ENCODE measurements at regions not wholly inside any gene's neighbourhood (a gene's known extent, or its start where the extent isn't known, plus 50 kb on each side); places are given as distances from the start of the nearest gene placed in this dataset.

- Histone ChIP-seq H3K9ac (ENCODE audit: insufficient read length, low read depth) (no peak overlapping the region), H3K4me1 (ENCODE audit: insufficient read depth, insufficient read length) (no peaks in the 10 kb centered on the region), H3K4me3 (ENCODE audit: insufficient read length, low read depth) (no peak overlapping the region), H3K27me3 (ENCODE audit: insufficient read depth, insufficient read length) (peaks cover 3% of the 10 kb centered on the region), H3K9me3 (ENCODE audit: insufficient read depth, low read length) (no peaks in the 10 kb centered on the region; the same call in 1 of the 2 replicates), H3K36me3 (ENCODE audit: insufficient read depth, insufficient read length, low read length) (no peaks in the 10 kb centered on the region)
- TF ChIP-seq ZNF274 (IDR thresholded peaks at IDR 0.05; ENCODE audit: low read depth, low read length): no peak
- TF ChIP-seq SUZ12 (IDR thresholded peaks at IDR 0.05; ENCODE audit: extremely low read depth, insufficient read depth, insufficient read length): no peak
- TF ChIP-seq YY1 (IDR thresholded peaks at IDR 0.05; ENCODE audit: insufficient read depth, insufficient read length): no peak
- no peak for DNase-seq (ENCODE audit: low read depth, low spot score)
Observed at GRCh38 chr9:90128587-90129190, 513.9 kb downstream of the DIRAS2 start.

- Histone ChIP-seq H3K4me3 (ENCODE audit: insufficient read length, low read depth) (no peak overlapping the region), H3K9ac (ENCODE audit: insufficient read length, low read depth) (no peak overlapping the region), H3K9me3 (ENCODE audit: insufficient read depth, low read length) (no peaks in the 10 kb centered on the region), H3K27me3 (ENCODE audit: insufficient read depth, insufficient read length) (peaks cover 3% of the 10 kb centered on the region), H3K4me1 (ENCODE audit: insufficient read depth, insufficient read length) (no peaks in the 10 kb centered on the region), H3K36me3 (ENCODE audit: insufficient read depth, insufficient read length, low read length) (no peaks in the 10 kb centered on the region)
- TF ChIP-seq SUZ12 (IDR thresholded peaks at IDR 0.05; ENCODE audit: extremely low read depth, insufficient read depth, insufficient read length): no peak
- no peak for TF ChIP-seq ZNF274 (IDR thresholded peaks at IDR 0.05; ENCODE audit: low read depth, low read length)
- TF ChIP-seq YY1 (IDR thresholded peaks at IDR 0.05; ENCODE audit: insufficient read depth, insufficient read length): no peak
- no peak for DNase-seq (ENCODE audit: low read depth, low spot score)
Observed at GRCh38 chr9:90129446-90129845, 513.2 kb downstream of the DIRAS2 start.

- Histone ChIP-seq H3K4me3 (ENCODE audit: insufficient read length, low read depth) (no peak overlapping the region), H3K36me3 (ENCODE audit: insufficient read depth, insufficient read length, low read length) (no peaks in the 10 kb centered on the region), H3K9ac (ENCODE audit: insufficient read length, low read depth) (no peak overlapping the region), H3K9me3 (ENCODE audit: insufficient read depth, low read length) (no peaks in the 10 kb centered on the region), H3K27me3 (ENCODE audit: insufficient read depth, insufficient read length) (peaks cover 3% of the 10 kb centered on the region), H3K4me1 (ENCODE audit: insufficient read depth, insufficient read length) (no peaks in the 10 kb centered on the region)
- no peak for TF ChIP-seq ZNF274 (IDR thresholded peaks at IDR 0.05; ENCODE audit: low read depth, low read length)
- no peak for TF ChIP-seq SUZ12 (IDR thresholded peaks at IDR 0.05; ENCODE audit: extremely low read depth, insufficient read depth, insufficient read length)
- no peak for DNase-seq (ENCODE audit: low read depth, low spot score)
Observed at GRCh38 chr9:90131568-90131967, 511.1 kb downstream of the DIRAS2 start.

GRCh38 chr9:90132866-90133265, 509.8 kb downstream of the DIRAS2 start:
- Histone ChIP-seq H3K36me3 (ENCODE audit: insufficient read depth, insufficient read length, low read length) (no peaks in the 10 kb centered on the region), H3K4me3 (ENCODE audit: insufficient read length, low read depth) (no peak overlapping the region), H3K9me3 (ENCODE audit: insufficient read depth, low read length) (no peaks in the 10 kb centered on the region), H3K27me3 (ENCODE audit: insufficient read depth, insufficient read length) (peaks cover 3% of the 10 kb centered on the region), H3K4me1 (ENCODE audit: insufficient read depth, insufficient read length) (no peaks in the 10 kb centered on the region), H3K9ac (ENCODE audit: insufficient read length, low read depth) (no peak overlapping the region)
- no peak for DNase-seq (ENCODE audit: low read depth, low spot score)
- TF ChIP-seq SUZ12 (IDR thresholded peaks at IDR 0.05; ENCODE audit: extremely low read depth, insufficient read depth, insufficient read length): no peak
- no peak for TF ChIP-seq ZNF274 (IDR thresholded peaks at IDR 0.05; ENCODE audit: low read depth, low read length)
- no peak for TF ChIP-seq YY1 (IDR thresholded peaks at IDR 0.05; ENCODE audit: insufficient read depth, insufficient read length)

- no peak overlapping the region for H3K9ac ChIP-seq (ENCODE audit: insufficient read length, low read depth)
- no peaks in the 10 kb centered on the region for H3K4me1 ChIP-seq (ENCODE audit: insufficient read depth, insufficient read length)
- no peak for DNase-seq (ENCODE audit: low read depth, low spot score)
- no peak for TF ChIP-seq SUZ12 (IDR thresholded peaks at IDR 0.05; ENCODE audit: extremely low read depth, insufficient read depth, insufficient read length)
- TF ChIP-seq YY1 (IDR thresholded peaks at IDR 0.05; ENCODE audit: insufficient read depth, insufficient read length): no peak
- no peak for TF ChIP-seq ZNF274 (IDR thresholded peaks at IDR 0.05; ENCODE audit: low read depth, low read length)
- no peaks in the 10 kb centered on the region for H3K9me3 ChIP-seq (ENCODE audit: insufficient read depth, low read length)
- H3K4me3 ChIP-seq (ENCODE audit: insufficient read length, low read depth): no peak overlapping the region
- no peaks in the 10 kb centered on the region for H3K27me3 ChIP-seq (ENCODE audit: insufficient read depth, insufficient read length)
- no peaks in the 10 kb centered on the region for H3K36me3 ChIP-seq (ENCODE audit: insufficient read depth, insufficient read length, low read length)
Observed at GRCh38 chr9:90137801-90138200, 504.8 kb downstream of the DIRAS2 start.

- no peak overlapping the region for H3K4me3 ChIP-seq (ENCODE audit: insufficient read length, low read depth)
- TF ChIP-seq ZNF274 (IDR thresholded peaks at IDR 0.05; ENCODE audit: low read depth, low read length) (no peak), YY1 (IDR thresholded peaks at IDR 0.05; ENCODE audit: insufficient read depth, insufficient read length) (no peak), SUZ12 (IDR thresholded peaks at IDR 0.05; ENCODE audit: extremely low read depth, insufficient read depth, insufficient read length) (no peak)
- no peaks in the 10 kb centered on the region for H3K27me3 ChIP-seq (ENCODE audit: insufficient read depth, insufficient read length)
- no peaks in the 10 kb centered on the region for H3K36me3 ChIP-seq (ENCODE audit: insufficient read depth, insufficient read length, low read length)
- DNase-seq (ENCODE audit: low read depth, low spot score): no peak
- H3K4me1 ChIP-seq (ENCODE audit: insufficient read depth, insufficient read length): no peaks in the 10 kb centered on the region
- no peak overlapping the region for H3K9ac ChIP-seq (ENCODE audit: insufficient read length, low read depth)
- no peaks in the 10 kb centered on the region for H3K9me3 ChIP-seq (ENCODE audit: insufficient read depth, low read length)
Observed at GRCh38 chr9:90140131-90140818, 502.3 kb downstream of the DIRAS2 start.

GRCh38 chr9:90141723-90142122, 500.9 kb downstream of the DIRAS2 start:
- Histone ChIP-seq H3K36me3 (ENCODE audit: insufficient read depth, insufficient read length, low read length) (no peaks in the 10 kb centered on the region), H3K4me1 (ENCODE audit: insufficient read depth, insufficient read length) (no peaks in the 10 kb centered on the region), H3K27me3 (ENCODE audit: insufficient read depth, insufficient read length) (no peaks in the 10 kb centered on the region), H3K9ac (ENCODE audit: insufficient read length, low read depth) (no peak overlapping the region), H3K4me3 (ENCODE audit: insufficient read length, low read depth) (no peak overlapping the region), H3K9me3 (ENCODE audit: insufficient read depth, low read length) (no peaks in the 10 kb centered on the region)
- DNase-seq (ENCODE audit: low read depth, low spot score): no peak
- TF ChIP-seq ZNF274 (IDR thresholded peaks at IDR 0.05; ENCODE audit: low read depth, low read length) (no peak), YY1 (IDR thresholded peaks at IDR 0.05; ENCODE audit: insufficient read depth, insufficient read length) (no peak), SUZ12 (IDR thresholded peaks at IDR 0.05; ENCODE audit: extremely low read depth, insufficient read depth, insufficient read length) (no peak)
